ENCODE measurements at regions not wholly inside any gene's neighbourhood (a gene's known extent, or its start where the extent isn't known, plus 50 kb on each side); places are given as distances from the start of the nearest gene placed in this dataset.

GRCh38 chr10:47193666-47194065, 106.3 kb upstream of the GDF10 start:
- DNase-seq (ENCODE audit: low spot score in 2 of 2): no peak
- Histone ChIP-seq H3K4me3 (no peak overlapping the region), H3K4me1 (peaks cover 0 to 3% (median 0%) of the 10 kb centered on the region in 4 donors), H3K27me3 (no peaks in the 10 kb centered on the region), H3K36me3 (no peaks in the 10 kb centered on the region), H3K27ac (no peak overlapping the region), H3K9me3 (no peaks in the 10 kb centered on the region)
- 92 to 94% methylated on average over 6 of the region's 6 CpGs for WGBS, 2 donors
- TF ChIP-seq EP300 (IDR thresholded peaks at IDR 0.05) (no peak), CTCF (IDR thresholded peaks at IDR 0.05) (no peak), POLR2A (IDR thresholded peaks at IDR 0.05) (no peak)

GRCh38 chr10:47195274-47195885, 104.6 kb upstream of the GDF10 start:
- H3K4me3 ChIP-seq: no peak overlapping the region
- no peaks in the 10 kb centered on the region for H3K9me3 ChIP-seq
- TF ChIP-seq POLR2A (IDR thresholded peaks at IDR 0.05) (no peak), EP300 (IDR thresholded peaks at IDR 0.05) (no peak), CTCF (IDR thresholded peaks at IDR 0.05) (no peak)
- no peaks in the 10 kb centered on the region for H3K36me3 ChIP-seq
- no peak for DNase-seq (ENCODE audit: low spot score in 2 of 2)
- no peaks in the 10 kb centered on the region for H3K27me3 ChIP-seq
- WGBS, 2 donors: 74 to 78% methylated on average over 14 to 15 of the region's 15 CpGs
- H3K27ac ChIP-seq: no peak overlapping the region
- H3K4me1 ChIP-seq: peaks cover 0 to 12% (median 0%) of the 10 kb centered on the region in 4 donors

DNA sequence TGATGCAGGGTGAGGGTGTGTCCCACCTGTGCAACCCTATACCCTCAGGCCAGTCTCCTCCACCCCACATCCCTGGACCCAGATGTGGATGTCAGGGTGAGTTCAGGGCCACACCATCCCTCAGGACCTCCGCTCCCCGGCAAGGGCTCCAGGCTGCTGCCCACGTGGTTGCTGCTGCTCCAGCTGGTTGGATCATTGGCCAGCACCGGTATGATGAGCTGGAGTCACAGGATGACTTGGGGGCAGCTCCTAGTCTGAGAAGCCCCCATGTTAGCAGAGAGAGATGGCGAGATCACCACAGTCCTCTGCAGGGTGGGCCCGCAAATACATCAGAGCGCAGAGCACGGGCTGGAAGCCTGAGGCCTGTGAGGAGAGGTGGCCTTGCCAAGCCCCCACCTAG, 103.3 kb upstream of the GDF10 start:
- DNase-seq (ENCODE audit: low spot score in 2 of 2): no peak
- Histone ChIP-seq H3K27ac (no peak overlapping the region), H3K4me1 (peaks cover 0 to 12% (median 0%) of the 10 kb centered on the region in 4 donors), H3K27me3 (no peaks in the 10 kb centered on the region), H3K9me3 (no peaks in the 10 kb centered on the region), H3K4me3 (no peak overlapping the region), H3K36me3 (no peaks in the 10 kb centered on the region)
- 93 to 96% methylated on average over 8 of the region's 8 CpGs for WGBS, 2 donors
- TF ChIP-seq CTCF (IDR thresholded peaks at IDR 0.05) (no peak), POLR2A (IDR thresholded peaks at IDR 0.05) (no peak), EP300 (IDR thresholded peaks at IDR 0.05) (no peak)

DNA sequence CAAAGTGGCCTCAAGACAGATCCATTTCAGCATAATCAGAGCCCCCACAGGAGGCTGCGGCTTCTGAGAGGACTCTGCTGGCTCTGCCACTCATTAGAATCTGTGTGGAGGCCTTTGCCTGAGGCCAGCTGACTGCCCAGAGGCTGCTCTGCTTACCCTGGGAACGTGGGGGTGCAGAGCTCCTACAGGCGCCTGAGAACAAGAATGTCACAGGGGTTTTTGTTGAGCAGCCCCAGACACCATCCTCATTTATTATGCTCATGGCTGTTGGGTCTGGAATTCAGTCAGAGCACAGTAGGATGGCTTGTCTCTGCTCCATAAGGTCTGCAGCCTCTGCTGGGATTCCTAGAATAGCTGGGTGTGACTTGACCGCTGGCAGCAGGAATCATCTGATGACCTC, 101.8 kb upstream of the GDF10 start:
- Histone ChIP-seq H3K36me3 (no peaks in the 10 kb centered on the region), H3K9me3 (no peaks in the 10 kb centered on the region)
- WGBS, 2 donors: 56 to 94% methylated on average over 2 to 4 of the region's 4 CpGs

More for the DNA sequence above, 101.8 kb upstream of the GDF10 start:
- no peak for DNase-seq (ENCODE audit: low spot score in 2 of 2)
- H3K27ac ChIP-seq: peak overlapping the region in 1 of 4 donors; percentile 24
- no peak overlapping the region for H3K4me3 ChIP-seq
- H3K27me3 ChIP-seq: no peaks in the 10 kb centered on the region
- H3K4me1 ChIP-seq: peaks cover 0 to 12% (median 0%) of the 10 kb centered on the region in 4 donors
- TF ChIP-seq CTCF (IDR thresholded peaks at IDR 0.05) (no peak), EP300 (IDR thresholded peaks at IDR 0.05) (no peak), POLR2A (IDR thresholded peaks at IDR 0.05) (no peak)
